ENCODE measurements at regions not wholly inside any gene's neighbourhood (a gene's known extent, or its start where the extent isn't known, plus 50 kb on each side); places are given as distances from the start of the nearest gene placed in this dataset.

GRCh38 chr22:48499456-48500425 lies 1327.9 kb downstream of the BRD1 start:
- Mint-ChIP-seq H3K27ac (no peak overlapping the region), H3K27me3 (peaks cover 5% of the 10 kb centered on the region), H3K4me1 (no peaks in the 10 kb centered on the region), H3K4me3 (no peak overlapping the region), H3K9me3 (ENCODE audit: insufficient read depth) (no peaks in the 10 kb centered on the region)
- intact Hi-C loops (cut with micrococcal nuclease), result no loop called here
- no peaks in the 10 kb centered on the region for H3K4me1 ChIP-seq (ENCODE audit: control insufficient read depth in 2 of 2, insufficient read depth in 2 of 2, low read length in 2 of 2)
- 83% methylated on average over 18 of the region's 26 CpGs for WGBS (ENCODE audit: insufficient coverage)
- CTCF ChIA-PET, result no interaction called here
- no peaks in the 10 kb centered on the region for H3K9me3 ChIP-seq (ENCODE audit: control extremely low read depth in 1 of 3, control insufficient read depth in 2 of 3, insufficient read depth in 1 of 3, low read length in 2 of 3)
- H3K4me2 ChIP-seq (replicated peaks; ENCODE audit: low read depth, low read length, poor library complexity, severe bottlenecking), result no peak overlapping the region
- POLR2A ChIA-PET, result no interaction called here
- no peak for ATAC-seq (ENCODE audit: low read depth)
- no peak overlapping the region for H3K4me3 ChIP-seq (ENCODE audit: control extremely low read depth in 1 of 5, extremely low read depth in 1 of 5, insufficient read depth in 1 of 5, low read depth in 2 of 5, low read length in 4 of 5)
- H4K20me1 ChIP-seq (ENCODE audit: control insufficient read depth, insufficient read depth, low read length, poor library complexity, severe bottlenecking), result no peaks in the 10 kb centered on the region
- no peak for DNase-seq
- H3K9ac ChIP-seq (ENCODE audit: low read length), result no peak overlapping the region
- H3K27ac ChIP-seq (ENCODE audit: low read length in 2 of 2), result no peak overlapping the region
- TF ChIP-seq EZH2 (IDR thresholded peaks at IDR 0.05; ENCODE audit: borderline replicate concordance, insufficient read depth, low read depth, low read length, poor library complexity, severe bottlenecking) (no peak), CTCF (IDR thresholded peaks at IDR 0.05) (no peak)
- no peaks in the 10 kb centered on the region for H3K79me2 ChIP-seq (ENCODE audit: control insufficient read depth, insufficient read depth, low read length)
- H2AFZ ChIP-seq (ENCODE audit: insufficient read depth, low read depth, low read length, poor library complexity, severe bottlenecking), result no peak overlapping the region
- H3K36me3 ChIP-seq (replicated peaks in 1 of 2; ENCODE audit: control extremely low read depth in 1 of 2, control insufficient read depth in 1 of 2, extremely low read depth in 1 of 2, insufficient read depth in 2 of 2, low read length in 1 of 2), result no peaks in the 10 kb centered on the region
- no peaks in the 10 kb centered on the region for H3K27me3 ChIP-seq (replicated peaks in 1 of 4; ENCODE audit: control extremely low read depth in 1 of 4, control insufficient read depth in 3 of 4, insufficient read depth in 4 of 4, low read length in 3 of 4)
